Right ventricle myocardium inferior (tissue), 1 donor: ENCODE measurements at regions not wholly inside any gene's neighbourhood (a gene's known extent, or its start where the extent isn't known, plus 50 kb on each side); places are given as distances from the start of the nearest gene placed in this dataset.
A peak's percentile ranks its signal among the peaks of the same experiment; 100 is the strongest.
"Not testable (repeated sequence)": the region's sequence is repeated elsewhere in the genome, so short reads cannot be mapped to it uniquely, and the experiment has no call there.

Source experiments
- ATAC-seq: fragments of 200-7000 bp; cut with Tn5 transposase; one replicate; pipeline ENCODE4 v1.9.1; 2020; ENCODE audit warnings: mild to moderate bottlenecking, moderate library complexity
- DNase-seq: peaks from one replicate; pipeline ENCODE4 v3.0.0; 2021; ENCODE audit errors: missing footprints
- intact Hi-C: fragments of 100-400 bp; cut with DNase I; formaldehyde crosslinking; loops from one replicate; pipeline ENCODE4 v1.11.0; 2022
- donor health status: DM: no; HTN: yes; CAD: no; lungs with severe emphysema.

DNA sequence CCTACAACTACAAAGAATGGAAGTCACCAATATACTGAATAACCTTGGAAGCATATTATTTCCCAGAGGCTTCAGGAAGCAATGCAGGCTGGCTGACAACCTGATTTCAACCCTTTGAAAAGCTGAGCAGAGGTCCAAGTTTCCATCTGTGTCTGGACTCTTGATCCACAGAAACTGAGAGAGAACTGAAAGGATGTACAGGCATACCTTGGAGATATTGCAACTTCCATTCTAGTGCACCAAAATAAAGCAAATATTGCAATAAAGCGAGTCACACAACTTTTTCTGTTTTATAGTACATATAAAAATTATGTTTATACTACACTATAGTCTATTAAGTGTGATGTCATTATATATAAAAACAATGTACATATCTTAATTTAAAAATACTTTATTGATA lies 85.3 kb downstream of the TYW3 start:
- ATAC-seq, result no peak
- no peak for DNase-seq
- intact Hi-C loops, result no loop called here

DNA sequence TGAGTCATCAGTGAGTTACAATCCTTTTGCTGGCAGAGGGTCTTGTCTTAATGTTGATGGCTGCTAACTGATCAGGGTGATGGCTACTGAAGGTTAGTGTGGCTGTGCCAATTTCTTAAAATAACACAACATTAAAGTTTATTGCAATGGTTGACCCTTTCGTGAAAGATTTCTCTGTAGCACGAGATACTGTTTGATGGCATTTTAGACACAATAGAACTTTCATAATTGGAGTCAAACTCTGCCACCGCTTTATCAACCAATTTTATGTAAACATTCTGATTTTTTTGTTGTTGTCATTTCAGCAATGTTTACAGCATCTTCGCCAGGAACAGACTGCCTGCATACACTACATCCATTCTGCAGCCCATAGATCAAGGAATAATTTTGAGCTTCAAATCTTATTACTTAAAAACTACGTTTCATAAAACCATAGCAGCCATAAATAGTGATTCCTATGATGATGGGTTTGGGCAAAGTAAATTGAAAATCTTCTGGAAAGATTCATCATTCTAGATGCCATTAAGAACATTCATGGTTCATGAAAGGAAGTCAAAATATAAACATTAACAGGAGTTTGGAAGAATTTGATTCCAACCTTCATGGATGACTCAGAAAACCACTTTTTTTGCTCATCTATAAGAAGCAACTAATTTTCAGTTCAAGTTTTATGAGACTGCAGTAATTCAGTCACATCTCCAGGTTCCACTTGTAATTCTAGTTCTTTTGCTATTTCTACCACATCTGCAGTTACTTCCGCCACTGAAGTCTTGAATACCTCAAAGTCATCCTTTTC lies 85.9 kb downstream of the TYW3 start:
- ATAC-seq (no peak), DNase-seq (no peak)
- intact Hi-C loops, result no loop called here

DNA sequence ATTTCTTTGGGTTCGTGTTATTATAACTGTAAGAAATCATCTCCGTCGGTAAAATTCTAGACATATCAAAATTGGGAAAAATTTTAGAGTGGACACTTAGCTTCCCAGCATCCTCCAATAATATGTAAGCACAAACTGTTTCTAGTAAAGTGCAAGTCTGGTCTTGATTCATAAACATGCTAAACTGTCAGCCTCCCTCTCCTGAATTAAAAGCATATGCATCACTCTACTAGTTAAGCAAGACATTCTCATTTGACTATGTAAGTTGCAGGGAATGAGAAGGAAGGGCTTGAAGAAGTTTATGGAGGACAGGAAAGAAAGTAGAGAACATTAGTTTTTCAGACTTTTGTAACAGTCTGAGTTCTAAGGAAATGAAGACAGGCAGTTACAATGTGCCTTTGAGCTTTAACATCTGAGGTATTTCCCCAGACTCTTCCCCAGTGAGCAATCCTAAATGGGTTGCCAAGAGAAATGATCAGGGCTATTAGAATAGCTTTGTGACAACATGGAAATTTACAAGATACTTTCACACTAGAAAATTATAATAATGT lies 90.0 kb downstream of the TYW3 start:
- ATAC-seq (no peak), DNase-seq (no peak)
- intact Hi-C loops, result no loop called here

DNA sequence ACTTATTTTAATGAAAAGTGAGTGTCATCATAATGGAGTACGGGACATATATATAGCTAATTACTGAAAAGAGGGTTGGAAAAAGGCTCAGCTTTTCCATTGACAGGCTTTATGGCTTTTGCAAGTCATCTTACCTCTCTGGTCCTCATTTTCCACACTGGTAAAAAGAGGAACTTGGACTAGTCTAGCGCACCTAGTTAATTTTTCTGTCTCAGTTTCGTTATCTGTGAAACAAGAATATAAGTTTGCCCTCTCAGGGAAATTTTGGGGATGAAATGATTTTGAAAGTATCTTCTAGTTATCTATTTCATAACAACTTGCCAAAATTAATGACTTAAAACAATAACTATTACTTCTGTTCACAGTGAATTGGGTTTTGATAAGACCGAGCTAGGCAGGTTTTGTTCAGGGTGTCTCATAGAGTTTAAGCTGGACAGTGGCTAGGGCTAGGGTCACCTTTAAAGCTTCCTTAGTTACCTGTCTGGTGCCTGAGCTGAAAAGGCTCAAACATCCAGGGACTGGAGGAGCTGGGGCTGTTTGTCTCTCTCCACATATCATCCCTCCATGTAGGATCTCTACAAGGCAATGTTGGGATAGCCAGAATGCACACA lies 91.7 kb downstream of the TYW3 start:
- DNase-seq (no peak), ATAC-seq (no peak)
- intact Hi-C loops, result no loop called here

DNA sequence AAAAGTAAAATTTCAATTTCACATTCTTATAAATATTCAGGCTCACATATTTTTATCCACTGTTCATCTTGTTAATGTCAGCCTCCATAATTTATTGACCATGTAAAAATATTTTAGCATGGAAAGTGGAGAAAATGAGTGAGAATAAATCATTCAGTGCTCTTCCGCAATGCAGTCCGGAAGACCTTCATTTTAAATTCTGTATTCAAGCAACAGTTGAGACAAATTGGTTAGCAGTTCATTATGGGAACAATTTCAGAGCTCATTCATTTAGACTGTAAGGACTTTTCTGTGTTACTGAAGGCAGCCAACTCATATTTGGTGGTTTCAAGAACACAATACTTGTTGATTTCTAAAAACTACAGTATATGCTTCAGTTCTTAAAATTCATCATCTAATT lies 97.8 kb downstream of the TYW3 start:
- ATAC-seq (no peak), DNase-seq (no peak)
- intact Hi-C loops, result no loop called here

DNA sequence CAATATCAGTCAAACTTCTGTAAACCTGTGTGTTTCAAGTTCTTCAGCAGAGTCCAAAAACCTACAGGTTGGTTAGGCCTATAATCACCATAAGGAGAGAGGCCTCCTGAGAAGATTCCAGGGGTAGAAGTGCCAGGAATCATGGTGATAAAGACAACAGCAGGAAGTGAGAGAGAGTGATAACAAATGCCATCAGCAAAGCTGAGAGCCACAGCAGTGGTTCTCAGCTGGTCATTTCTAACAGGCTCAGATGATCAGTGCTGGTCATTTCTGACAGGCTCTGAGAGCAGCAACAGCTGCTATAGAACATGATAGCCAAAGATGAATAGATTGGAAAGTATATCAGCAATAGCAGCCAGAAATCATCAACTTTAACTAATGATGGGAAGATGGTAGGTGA lies 101.3 kb downstream of the TYW3 start:
- no peak for DNase-seq

DNA sequence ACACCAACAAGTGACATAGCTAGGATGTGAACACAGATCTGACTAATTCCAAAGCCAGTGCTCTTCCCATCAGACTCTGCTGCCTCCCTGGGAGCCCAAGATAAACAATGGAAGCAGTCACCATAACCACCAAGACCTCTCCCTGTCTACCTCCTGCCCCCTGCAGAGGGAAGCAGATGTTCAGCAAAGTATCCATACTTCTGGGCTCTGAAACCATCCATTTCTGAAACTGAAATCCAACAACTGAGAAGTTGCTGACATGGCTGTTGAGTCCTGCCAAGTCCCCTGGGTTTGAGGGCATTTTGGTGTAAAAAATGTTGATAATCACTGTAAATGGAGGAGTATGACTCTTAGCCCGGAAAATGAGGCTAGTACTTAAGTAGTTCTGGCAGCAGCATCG lies 102.1 kb downstream of the TYW3 start:
- no peak for ATAC-seq
- DNase-seq, result no peak
- intact Hi-C loops, result no loop called here

More for the DNA sequence above, 101.3 kb downstream of the TYW3 start:
- ATAC-seq, result no peak
- intact Hi-C loops, result no loop called here

DNA sequence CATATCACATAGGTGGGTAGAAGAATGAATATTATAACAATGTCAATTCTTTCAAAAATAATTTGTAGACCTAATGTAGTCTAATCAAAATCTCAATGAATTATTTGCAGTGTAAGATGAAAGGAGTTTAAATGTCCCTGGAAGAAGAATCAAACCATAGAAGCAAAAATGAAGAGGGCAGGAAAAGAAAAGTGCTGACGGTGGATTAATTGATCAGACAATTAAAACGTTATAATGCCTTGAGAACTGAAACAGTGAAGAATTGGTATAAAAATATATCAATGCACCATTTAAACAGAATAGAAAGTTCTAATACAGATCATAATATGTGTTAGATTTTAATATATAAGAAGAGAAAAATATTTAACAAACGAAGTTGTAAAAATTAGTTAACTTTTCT lies 109.8 kb downstream of the TYW3 start:
- ATAC-seq (no peak), DNase-seq (no peak)
- intact Hi-C loops, result no loop called here

DNA sequence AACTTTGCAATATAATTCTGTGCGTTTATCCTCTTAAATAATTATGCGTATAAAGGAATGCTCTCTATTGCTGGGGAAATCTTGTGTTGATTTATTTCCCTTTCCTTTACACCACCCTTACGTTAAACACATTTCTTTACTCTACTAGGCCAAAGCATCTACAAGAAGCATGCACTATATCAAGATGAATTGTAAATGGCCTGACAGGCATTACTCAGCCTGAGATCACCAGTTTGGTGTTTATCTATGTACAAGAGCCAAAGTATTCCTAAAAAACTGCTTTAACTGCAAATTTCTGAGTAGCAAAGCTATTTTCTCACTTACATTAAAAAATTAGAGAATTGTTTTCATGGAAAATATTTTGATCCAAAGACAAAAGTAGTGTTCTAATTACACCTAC lies 114.8 kb downstream of the TYW3 start:
- DNase-seq (no peak), ATAC-seq (no peak)
- intact Hi-C loops, result no loop called here

DNA sequence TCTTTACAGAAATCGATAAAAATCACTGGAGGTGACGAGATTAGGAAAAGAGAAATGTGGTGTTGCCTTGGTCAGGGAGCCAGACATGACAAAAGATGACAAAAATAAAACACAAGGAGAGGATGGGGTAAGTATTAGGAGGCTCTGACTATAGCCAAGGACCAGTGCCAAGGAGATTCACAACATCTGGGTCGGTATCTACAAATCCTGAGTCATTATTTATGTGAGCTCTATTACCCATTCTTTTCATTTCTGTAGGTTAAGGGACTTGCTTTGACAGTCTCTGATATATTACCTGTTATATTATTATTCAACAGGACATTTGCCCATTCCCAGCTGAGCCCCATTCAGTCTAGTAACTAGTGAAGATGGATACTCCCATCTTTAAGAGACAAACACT lies 120.8 kb downstream of the TYW3 start:
- DNase-seq (no peak), ATAC-seq (no peak)
- intact Hi-C loops, result no loop called here

DNA sequence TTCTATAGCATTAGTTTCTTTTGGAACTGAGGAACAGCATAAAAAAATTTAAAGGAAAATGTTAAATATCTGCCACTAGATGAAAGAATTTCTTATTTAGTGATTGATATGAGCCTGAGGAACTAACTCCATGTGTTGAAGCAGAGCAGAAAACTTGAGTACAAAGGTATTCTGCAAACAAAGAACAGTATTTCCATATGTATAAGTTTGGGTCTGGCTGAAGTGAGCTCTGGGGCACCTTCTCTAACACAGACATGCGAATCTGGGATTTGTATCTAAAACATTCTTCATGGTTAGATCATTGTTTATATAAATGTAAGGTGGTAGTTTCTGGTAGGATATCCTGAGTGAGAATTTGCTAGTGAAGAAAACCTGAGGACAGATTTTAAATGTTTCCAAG lies 123.2 kb downstream of the TYW3 start:
- DNase-seq (no peak), ATAC-seq (no peak)
- intact Hi-C loops, result no loop called here

DNA sequence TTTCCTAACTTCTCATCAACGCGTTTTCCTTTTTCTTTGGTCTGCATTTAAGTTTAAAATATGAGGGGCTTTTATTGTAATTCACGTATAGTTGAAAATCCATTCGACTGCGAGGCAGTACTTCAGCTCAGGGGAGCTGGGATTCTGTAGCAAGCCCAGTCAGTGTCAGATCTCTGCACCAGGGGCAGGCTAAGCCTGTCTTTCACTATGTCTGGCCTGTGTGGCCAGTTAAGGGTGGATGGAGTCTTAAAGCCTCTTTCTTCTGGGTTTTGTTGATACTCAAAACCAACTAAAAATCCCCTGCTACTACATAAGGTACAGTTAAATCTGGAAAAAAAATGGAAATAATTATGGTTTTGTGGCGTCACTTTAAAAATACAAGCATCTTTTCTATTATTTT lies 124.7 kb downstream of the TYW3 start:
- intact Hi-C loops, result no loop called here
- DNase-seq (no peak), ATAC-seq (no peak)

DNA sequence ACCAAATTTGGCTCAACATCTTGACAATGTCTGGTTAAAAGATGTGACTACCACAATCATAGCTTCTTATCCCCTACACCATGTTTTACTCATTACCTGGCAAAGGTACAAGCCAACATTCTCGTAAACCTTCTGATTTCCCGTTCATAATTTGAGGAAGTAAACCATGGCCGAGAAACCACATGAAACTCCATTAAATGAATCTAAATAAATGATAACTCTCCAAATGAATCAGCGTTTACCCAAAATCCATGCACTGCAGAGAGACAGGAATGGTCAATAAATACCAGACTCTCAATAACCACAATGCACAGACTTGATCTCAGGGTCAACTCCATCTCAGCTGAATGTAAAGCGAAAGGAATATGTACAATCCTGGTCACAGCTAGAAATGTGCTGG lies 125.2 kb downstream of the TYW3 start:
- intact Hi-C loops, result no loop called here
- ATAC-seq, result no peak
- no peak for DNase-seq

DNA sequence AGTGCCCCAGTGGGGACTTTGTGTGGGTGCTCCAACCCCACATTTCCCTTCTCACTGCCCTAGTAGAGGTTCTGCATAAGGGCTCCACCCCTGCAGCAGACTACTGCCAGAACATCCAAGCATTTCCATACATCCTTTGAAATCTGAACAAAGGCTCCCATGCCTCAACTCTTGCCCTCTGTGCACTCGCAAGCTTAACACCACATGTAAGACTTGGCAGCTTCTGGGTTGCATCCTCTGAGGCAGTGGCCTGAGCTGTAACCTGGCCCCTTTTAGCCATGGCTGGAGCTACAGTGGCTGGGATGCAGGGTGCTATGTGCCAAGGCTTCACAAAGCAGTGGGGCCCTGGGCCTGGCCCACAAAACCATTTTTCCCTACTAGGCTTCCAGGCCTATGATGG lies 128.9 kb downstream of the TYW3 start:
- DNase-seq (peak; percentile 43), ATAC-seq (no peak)
- intact Hi-C loops, result no loop called here

DNA sequence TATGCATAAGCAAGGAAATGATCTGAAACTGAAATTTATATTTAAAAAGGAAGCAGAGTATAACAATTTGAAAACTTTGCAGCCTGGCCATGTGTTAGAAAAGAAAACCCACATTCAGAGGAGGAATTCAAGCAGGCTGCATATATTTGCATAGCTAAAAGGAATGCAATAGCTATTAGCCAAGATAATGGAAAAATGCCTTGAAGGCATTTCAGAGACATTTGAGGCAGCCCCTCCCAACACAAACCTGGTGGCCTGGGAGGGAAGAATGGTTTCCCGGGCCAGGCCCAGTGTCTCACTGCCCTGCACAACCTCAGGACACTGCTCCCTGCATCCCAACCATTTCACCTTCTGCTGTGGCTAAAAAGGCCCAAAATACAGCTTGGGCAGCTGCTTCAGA lies 136.8 kb downstream of the TYW3 start:
- no peak for ATAC-seq
- intact Hi-C loops, result no loop called here
- no peak for DNase-seq

DNA sequence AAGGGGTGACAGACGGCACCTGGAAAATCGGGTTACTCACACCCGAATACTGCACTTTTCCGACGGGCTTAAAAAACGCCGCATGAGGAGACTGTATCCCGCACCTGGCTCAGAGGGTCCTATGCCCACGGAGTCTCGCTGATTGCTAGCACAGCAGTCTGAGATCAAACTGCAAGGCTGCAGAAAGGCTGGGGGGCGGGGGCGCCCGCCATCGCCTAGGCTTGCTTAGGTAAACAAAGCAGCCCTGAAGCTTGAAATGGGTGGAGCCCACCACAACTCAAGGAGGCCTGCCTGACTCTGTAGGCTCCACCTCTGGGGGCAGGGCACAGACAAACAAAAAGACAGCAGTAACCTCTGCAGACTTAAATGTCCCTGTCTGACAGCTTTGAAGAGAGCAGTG lies 144.4 kb downstream of the TYW3 start:
- intact Hi-C loops, ATAC-seq: not testable (repeated sequence)
- peak; percentile 13 for DNase-seq

DNA sequence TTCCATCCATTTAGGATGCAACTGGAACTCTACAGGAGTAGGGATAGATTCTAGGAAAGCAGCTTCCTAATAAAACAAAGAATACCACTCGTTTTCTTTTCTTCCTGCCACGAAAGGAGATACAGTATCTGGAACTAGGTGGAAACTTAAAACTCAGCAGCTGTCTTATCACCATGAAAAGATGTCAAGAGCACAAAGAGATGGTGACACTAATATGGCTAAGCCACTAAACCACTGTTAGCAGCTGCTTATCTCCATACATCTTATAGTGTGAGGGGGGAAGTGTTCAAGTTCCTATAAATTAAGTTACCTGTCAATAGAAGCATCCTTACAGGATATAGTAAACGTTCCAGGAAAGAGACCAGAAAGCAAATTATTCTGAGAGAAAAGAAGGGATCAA lies 162.5 kb downstream of the TYW3 start:
- ATAC-seq (no peak), DNase-seq (no peak)
- intact Hi-C loops, result no loop called here

DNA sequence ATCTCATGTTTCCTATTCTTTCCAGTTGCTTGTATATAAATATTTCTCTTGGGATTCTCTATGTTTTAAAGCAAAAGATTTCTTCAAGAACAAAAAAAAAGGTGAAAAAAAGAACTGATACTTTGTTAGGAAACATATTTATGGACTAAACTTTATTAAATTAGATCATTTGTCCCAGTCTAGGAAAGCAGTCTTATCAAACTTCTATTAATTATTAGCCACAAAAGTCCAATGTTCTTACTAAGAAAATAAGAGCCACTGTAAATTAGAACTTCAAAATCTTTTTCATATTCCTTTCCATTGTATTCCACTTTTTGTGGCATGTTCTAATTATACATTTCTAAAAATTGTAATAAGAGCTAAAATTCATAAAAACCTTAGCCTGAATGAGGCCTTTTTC lies 175.2 kb downstream of the TYW3 start:
- DNase-seq, result no peak
- intact Hi-C loops, result no loop called here
- ATAC-seq, result no peak

DNA sequence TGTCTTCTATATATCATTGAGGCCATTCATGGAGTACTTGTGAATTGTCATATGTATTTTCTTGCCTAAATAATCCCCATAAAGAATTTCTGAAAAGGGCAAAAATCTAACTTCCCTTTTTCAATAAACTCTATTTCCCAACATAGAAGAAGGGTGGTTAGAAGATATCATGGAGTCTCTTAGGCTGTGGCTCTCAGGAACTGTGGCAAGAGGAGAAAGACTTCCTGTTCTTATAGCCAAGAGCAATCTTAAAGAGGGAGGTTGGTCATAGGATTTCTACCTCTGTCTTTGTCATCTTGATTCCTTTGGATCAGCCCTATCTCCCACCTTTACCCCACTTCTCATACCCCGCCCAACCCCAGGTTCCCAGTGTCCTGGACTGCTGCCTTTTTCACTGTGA lies 175.8 kb downstream of the TYW3 start:
- DNase-seq (no peak), ATAC-seq (no peak)
- intact Hi-C loops, result no loop called here

DNA sequence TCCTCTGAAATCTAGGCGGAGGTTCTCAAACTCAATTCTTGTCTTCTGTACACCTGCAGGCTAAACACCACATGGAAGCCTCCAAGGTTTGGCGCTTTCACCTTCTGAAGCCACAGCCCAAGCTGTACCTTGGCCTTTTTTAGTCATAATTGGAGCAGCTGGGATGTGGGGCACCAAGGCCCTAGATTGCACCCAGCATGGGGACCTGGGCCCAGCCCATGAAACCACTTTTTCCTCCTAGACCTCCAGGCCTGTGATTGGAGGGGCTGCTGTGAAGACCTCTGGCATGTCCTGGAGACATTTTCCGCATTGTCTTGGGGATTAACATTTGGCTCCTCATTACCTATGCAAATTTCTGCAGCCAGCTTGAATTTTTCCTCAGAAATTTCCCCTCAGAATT lies 181.0 kb downstream of the TYW3 start:
- intact Hi-C loops, result no loop called here
- no peak for DNase-seq
- no peak for ATAC-seq

DNA sequence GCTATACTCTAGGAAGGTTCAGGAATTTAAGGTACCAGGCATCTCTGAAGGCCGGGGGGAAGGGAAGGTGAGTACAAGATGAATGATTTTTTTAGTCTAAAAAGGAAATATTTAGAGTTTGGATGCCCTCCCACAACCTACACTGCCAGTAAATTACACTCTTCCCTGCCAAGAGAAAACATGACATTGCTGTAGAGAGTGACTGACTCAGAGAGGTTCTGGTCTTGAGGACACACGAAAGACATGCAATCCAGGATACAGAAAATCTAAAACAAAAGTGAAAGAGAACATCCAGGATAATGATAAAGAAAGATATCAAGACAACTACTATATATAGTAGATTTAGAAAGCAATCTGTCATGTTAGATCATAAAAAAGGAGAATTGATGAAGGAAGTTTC lies 200.5 kb downstream of the TYW3 start:
- intact Hi-C loops, result no loop called here
- no peak for DNase-seq
- no peak for ATAC-seq
